MM.1S (cell line): ENCODE measurements at regions not wholly inside any gene's neighbourhood (a gene's known extent, or its start where the extent isn't known, plus 50 kb on each side); places are given as distances from the start of the nearest gene placed in this dataset.

Experiments used
- CTCF ChIP-seq: fragments of 300-600 bp; sonication (generic); IDR thresholded peaks from 2 replicates; pipeline ENCODE4 v1.5.1; 2016; ENCODE audit warnings: antibody characterized with exemption, low read length, mixed read lengths
- EZH2 ChIP-seq: fragments of 300-600 bp; sonication (generic); optimal IDR thresholded peaks from 2 replicates; pipeline ENCODE3; 2017; ENCODE audit warnings: low read depth, mild to moderate bottlenecking, antibody characterized with exemption, low read length, mixed read lengths
- EZH2phosphoT487 ChIP-seq: fragments of 300-600 bp; sonication (generic); IDR thresholded peaks from 2 replicates; pipeline ENCODE4 v1.6.1; 2018; ENCODE audit warnings: antibody characterized with exemption, low read length

DNA sequence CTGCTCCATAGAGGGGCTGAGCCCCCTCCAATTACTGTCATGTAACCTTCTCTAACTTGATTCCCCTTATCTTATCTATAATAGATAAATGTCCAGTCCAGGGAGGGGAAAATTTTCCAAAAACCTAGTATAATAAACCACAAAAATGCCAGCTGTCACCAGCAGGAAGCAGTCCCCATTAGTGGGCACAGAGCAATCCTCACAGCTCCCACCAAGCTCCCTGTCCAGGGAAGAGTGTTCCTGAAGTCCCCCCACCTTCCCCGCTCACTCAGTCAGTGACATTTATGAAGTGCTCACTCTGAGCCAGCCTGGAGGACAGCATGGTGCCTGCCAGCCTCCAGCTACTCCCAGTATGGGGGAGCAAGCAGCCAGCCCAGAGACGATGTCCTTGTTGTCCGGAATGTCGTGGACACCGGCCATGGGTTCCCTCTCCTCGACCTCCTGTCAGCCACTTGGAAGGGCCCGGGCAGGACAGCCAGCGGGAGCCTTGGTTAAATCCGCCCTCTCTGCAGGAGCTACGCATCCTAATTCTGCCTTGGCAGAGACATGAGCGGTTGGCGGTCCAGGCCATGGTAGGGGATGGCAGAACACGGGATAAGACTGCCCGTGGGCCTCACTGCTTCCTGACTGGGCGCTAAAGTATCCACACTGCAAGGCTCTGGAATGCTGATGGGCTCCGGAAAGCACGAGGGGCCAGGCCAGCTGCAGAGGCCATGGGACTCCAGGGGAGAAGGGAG lies 102.0 kb upstream of the CDH5 start:
- no peak for TF ChIP-seq CTCF
- TF ChIP-seq EZH2phosphoT487, result no peak
- TF ChIP-seq EZH2, result no peak
